ENCODE measurements at regions not wholly inside any gene's neighbourhood (a gene's known extent, or its start where the extent isn't known, plus 50 kb on each side); places are given as distances from the start of the nearest gene placed in this dataset.

DNA sequence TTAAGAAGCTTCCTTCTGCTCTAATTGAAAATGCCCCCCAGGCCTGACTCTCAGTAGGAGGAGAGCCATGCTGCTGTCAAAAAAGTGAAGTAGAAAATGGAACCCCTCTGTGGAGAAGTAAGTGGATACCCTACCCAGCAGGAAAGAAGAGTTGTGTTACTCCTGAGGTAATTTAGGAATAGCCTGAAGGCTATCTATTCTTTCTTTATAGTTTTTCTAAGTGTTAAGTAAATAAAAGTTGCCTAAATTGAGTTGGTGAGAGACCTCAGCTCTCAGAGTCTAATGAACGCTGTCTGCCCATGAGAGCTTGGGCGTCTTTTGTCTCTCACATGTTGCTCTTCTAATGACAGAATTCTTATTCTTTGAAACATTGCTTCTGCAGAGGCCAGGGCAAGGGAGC lies 116.2 kb downstream of the NSUN3 start:
- Mint-ChIP-seq H3K27me3 (peaks cover 3 to 19% (median 7%) of the 10 kb centered on the region in 5 donors), H3K4me3 (no peak overlapping the region), H3K27ac (no peak overlapping the region), H3K9me3 (no peaks in the 10 kb centered on the region), H3K36me3 (no peaks in the 10 kb centered on the region), H3K4me1 (peaks cover 0 to 6% (median 0%) of the 10 kb centered on the region in 4 donors)
- ATAC-seq (no peak), DNase-seq (no peak)
- POLR2A ChIA-PET = no interaction called here

DNA sequence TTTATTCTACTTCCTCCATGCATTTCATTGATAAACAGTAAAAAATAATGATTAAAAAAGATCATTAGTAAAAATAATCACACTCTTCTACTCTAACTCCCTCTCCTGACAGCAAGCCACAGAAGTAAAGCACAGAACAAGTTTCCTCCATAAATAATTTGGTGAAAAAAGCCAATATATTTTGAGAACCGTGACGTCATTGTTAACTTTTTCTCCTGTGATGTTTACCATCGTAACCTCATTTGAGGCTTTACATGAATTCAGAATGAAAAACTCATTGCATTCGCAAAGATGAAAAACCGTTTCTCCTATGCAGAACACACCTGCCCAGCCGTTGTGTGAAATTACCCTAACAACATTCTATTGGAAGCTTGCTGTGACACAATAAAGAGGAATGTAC lies 120.7 kb downstream of the NSUN3 start:
- no peaks in the 10 kb centered on the region for H3K9me3 Mint-ChIP-seq
- DNase-seq (no peak), ATAC-seq (no peak)
- POLR2A ChIA-PET = no interaction called here
- no peak overlapping the region for H3K27ac Mint-ChIP-seq
- H3K4me3 Mint-ChIP-seq = no peak overlapping the region
- H3K36me3 Mint-ChIP-seq = no peaks in the 10 kb centered on the region
- no peaks in the 10 kb centered on the region for H3K4me1 Mint-ChIP-seq
- peaks cover 0 to 19% (median 3%) of the 10 kb centered on the region in 5 donors for H3K27me3 Mint-ChIP-seq

DNA sequence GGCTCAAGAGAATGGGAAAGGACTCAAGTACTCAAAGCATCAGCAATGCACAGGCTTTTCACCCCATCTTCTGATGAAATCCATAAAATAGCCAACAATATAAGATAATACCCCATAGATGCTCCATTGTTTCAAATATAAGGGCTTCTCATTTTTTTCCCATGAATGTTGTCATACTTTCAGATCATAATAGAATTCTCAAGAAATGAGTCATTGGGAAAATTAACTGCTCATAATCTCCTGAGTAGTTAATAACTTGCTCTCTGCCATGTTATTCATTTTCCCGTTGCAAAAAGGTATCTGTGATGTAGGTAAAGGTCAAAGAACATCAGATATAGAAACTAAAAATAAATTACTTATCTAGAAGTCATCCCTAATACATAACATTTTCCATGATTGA lies 121.9 kb downstream of the NSUN3 start:
- H3K4me1 Mint-ChIP-seq = no peaks in the 10 kb centered on the region
- no peak overlapping the region for H3K4me3 Mint-ChIP-seq
- no peak for ATAC-seq
- H3K27me3 Mint-ChIP-seq = peaks cover 0 to 19% (median 3%) of the 10 kb centered on the region in 5 donors
- POLR2A ChIA-PET = no interaction called here
- H3K27ac Mint-ChIP-seq = no peak overlapping the region
- DNase-seq = no peak
- no peaks in the 10 kb centered on the region for H3K36me3 Mint-ChIP-seq
- H3K9me3 Mint-ChIP-seq = no peaks in the 10 kb centered on the region

DNA sequence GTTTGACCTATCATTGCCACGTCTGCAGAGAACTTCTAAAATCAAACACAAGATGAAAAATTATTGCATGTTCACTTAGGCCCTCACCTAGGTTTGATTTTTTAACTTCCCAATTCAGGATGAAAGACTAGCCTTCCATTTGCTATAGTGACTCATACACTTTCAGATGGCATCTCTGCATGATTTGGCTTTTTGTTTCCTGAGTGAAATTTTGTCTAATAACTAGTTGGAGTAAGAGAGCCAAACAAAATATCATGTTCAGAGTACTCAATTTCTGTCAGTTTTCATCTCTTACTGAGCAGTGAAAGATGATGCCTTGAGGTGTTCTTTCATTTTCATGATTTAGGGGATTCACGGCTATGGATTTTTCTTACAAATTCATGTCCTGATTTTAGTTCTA lies 122.9 kb downstream of the NSUN3 start:
- peaks cover 0 to 19% (median 3%) of the 10 kb centered on the region in 5 donors for H3K27me3 Mint-ChIP-seq
- no peak overlapping the region for H3K27ac Mint-ChIP-seq
- DNase-seq (no peak), ATAC-seq (no peak)
- no peaks in the 10 kb centered on the region for H3K9me3 Mint-ChIP-seq
- no peak overlapping the region for H3K4me3 Mint-ChIP-seq
- no peaks in the 10 kb centered on the region for H3K36me3 Mint-ChIP-seq
- H3K4me1 Mint-ChIP-seq = no peaks in the 10 kb centered on the region
- POLR2A ChIA-PET = no interaction called here

DNA sequence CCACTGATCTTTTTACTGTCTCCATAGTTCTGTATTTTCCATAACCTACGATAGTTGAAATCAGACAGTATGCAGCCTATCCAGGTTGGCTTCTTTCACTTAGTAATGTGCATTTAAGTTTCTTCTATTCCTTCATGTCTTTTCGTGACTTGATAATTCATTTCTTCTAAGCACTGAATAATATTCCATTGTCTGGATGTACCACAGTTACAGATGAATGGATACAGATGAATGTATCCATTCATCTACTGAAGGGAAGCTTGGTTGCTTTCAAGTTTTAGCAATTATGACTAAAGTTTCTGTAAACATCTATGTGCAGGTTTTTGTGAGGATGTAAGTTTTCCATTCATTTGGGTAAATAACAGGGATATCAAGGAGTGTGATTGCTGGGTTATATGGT lies 124.8 kb downstream of the NSUN3 start:
- Mint-ChIP-seq H3K4me3 (no peak overlapping the region), H3K4me1 (no peaks in the 10 kb centered on the region), H3K9me3 (no peaks in the 10 kb centered on the region), H3K36me3 (no peaks in the 10 kb centered on the region), H3K27ac (no peak overlapping the region), H3K27me3 (peaks cover 0 to 9% (median 2%) of the 10 kb centered on the region in 5 donors)
- DNase-seq (no peak), ATAC-seq (no peak)
- POLR2A ChIA-PET = no interaction called here

DNA sequence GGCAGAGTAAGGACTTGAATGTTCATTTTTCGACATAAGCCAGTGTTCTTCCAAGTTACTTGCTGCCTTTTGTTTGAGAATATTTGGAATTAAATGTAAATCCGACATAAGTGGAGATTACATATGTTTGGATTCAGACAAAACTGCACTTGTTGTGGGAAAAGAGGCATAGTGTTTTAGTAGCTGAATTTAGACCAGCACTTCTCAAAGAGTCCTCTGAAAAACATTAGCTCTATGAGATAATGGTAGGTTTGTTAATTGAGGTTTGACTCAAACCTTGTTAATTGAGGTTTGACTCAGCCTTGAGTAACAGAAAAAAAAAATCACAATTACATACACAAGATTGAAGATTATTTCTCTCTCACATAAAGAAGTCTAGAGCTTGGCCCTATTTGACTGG lies 132.5 kb downstream of the NSUN3 start:
- H3K9me3 Mint-ChIP-seq = peaks cover 0 to 23% (median 3%) of the 10 kb centered on the region in 9 donors
- no peak overlapping the region for H3K4me3 Mint-ChIP-seq
- H3K27ac Mint-ChIP-seq = no peak overlapping the region
- H3K4me1 Mint-ChIP-seq = no peaks in the 10 kb centered on the region
- H3K36me3 Mint-ChIP-seq = no peaks in the 10 kb centered on the region
- ATAC-seq (no peak), DNase-seq (no peak)
- POLR2A ChIA-PET = no interaction called here
- peaks cover 0 to 10% (median 1%) of the 10 kb centered on the region in 5 donors for H3K27me3 Mint-ChIP-seq

DNA sequence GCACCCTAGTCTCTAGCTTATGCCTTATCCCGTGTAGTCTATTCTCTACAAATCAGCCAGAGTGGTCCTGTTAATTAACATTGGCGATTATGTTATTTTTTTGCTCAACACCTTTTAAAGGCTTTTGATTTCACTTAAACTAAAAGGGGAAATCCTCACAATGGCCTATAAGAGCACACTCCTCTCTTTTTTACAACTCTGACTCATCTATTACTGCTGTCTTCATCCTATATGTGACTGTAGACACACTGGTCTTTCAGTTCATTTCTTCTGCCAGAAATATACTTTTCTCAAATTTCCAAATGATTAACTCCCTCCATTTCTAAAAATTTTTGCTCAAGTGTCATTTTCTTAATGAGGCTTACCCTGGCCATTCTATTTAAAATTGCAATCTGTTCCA lies 143.4 kb downstream of the NSUN3 start:
- no peak overlapping the region for H3K27ac Mint-ChIP-seq
- POLR2A ChIA-PET = no interaction called here
- H3K4me1 Mint-ChIP-seq = no peaks in the 10 kb centered on the region
- ATAC-seq (no peak), DNase-seq (no peak)
- no peak overlapping the region for H3K4me3 Mint-ChIP-seq
- peaks cover 2 to 25% (median 5%) of the 10 kb centered on the region in 5 donors for H3K27me3 Mint-ChIP-seq
- H3K9me3 Mint-ChIP-seq = peaks cover 0 to 2% (median 0%) of the 10 kb centered on the region in 9 donors
- no peaks in the 10 kb centered on the region for H3K36me3 Mint-ChIP-seq

DNA sequence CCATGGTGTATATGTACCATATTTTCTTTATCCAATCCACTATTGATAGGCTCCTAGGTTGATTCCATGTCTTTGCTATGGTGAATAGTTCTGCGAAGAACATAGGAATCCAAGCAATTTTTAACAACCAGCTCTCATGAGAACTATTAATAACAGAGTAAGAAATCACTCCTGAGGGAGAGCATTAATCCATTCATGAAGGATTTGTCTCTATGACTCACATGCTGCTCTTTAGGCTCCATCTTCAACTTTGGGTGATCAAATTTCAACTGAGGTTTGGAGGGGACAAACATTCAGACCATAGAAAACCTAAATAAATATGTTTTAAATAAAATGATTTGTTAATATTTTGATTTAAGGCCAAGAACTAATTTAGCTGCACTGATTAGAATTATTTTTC lies 147.4 kb downstream of the NSUN3 start:
- DNase-seq (no peak), ATAC-seq (no peak)
- POLR2A ChIA-PET = no interaction called here
- no peak overlapping the region for H3K4me3 Mint-ChIP-seq
- H3K4me1 Mint-ChIP-seq = no peaks in the 10 kb centered on the region
- H3K36me3 Mint-ChIP-seq = no peaks in the 10 kb centered on the region
- H3K27me3 Mint-ChIP-seq = peaks cover 0 to 12% (median 3%) of the 10 kb centered on the region in 5 donors
- no peak overlapping the region for H3K27ac Mint-ChIP-seq
- H3K9me3 Mint-ChIP-seq = peaks cover 0 to 4% (median 0%) of the 10 kb centered on the region in 9 donors

DNA sequence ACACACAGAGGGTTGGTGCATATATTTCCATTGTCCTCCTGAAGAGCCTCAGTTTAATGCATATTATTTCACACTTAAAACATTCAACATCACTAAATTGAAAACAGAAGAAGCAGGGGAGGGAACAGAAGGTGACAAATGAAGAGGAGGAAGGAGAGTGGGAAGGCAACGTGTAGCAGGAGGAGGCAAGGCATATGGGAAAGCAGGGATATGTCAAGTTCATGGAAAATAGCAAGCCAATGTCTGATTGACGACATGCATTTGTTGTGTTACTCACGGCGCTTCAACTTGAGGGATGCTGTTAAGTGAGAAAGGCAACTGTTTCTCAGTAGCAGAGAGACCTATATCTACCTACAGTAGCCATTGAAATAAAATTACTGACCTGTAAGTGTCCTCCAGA lies 154.5 kb downstream of the NSUN3 start:
- H3K27ac Mint-ChIP-seq = no peak overlapping the region
- ATAC-seq (no peak), DNase-seq (no peak)
- no peaks in the 10 kb centered on the region for H3K4me1 Mint-ChIP-seq
- peaks cover 0 to 13% (median 6%) of the 10 kb centered on the region in 9 donors for H3K9me3 Mint-ChIP-seq
- H3K4me3 Mint-ChIP-seq = no peak overlapping the region
- POLR2A ChIA-PET = no interaction called here
- H3K27me3 Mint-ChIP-seq = peaks cover 0 to 8% (median 0%) of the 10 kb centered on the region in 5 donors
- H3K36me3 Mint-ChIP-seq = peaks cover 0 to under 1% (median 0%) of the 10 kb centered on the region in 3 donors

DNA sequence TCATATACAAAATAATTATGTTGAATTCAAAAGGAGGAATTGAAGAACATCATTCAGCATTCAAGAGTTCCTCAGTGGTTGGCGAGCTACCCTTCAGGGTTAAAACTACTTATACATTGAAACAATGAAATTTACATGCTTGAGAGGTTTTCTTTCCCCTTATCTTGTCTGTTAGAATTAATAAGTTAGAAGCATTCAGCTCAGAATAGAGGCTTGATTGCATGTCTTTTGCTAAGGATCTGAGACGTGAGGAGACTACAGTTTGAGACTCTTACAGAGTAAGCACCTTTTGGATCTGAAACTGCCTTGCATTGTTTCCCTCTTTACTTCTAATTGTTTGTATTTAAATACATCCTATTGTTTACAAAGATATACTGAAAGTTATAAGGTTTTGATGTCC lies 157.6 kb downstream of the NSUN3 start:
- POLR2A ChIA-PET = no interaction called here
- Mint-ChIP-seq H3K27ac (no peak overlapping the region), H3K36me3 (peaks cover 0 to 4% (median 0%) of the 10 kb centered on the region in 3 donors), H3K4me1 (no peaks in the 10 kb centered on the region), H3K27me3 (peaks cover 0 to 3% (median 0%) of the 10 kb centered on the region in 5 donors), H3K9me3 (peaks cover 0 to 21% (median 10%) of the 10 kb centered on the region in 9 donors), H3K4me3 (no peak overlapping the region)
- ATAC-seq (no peak), DNase-seq (no peak)

DNA sequence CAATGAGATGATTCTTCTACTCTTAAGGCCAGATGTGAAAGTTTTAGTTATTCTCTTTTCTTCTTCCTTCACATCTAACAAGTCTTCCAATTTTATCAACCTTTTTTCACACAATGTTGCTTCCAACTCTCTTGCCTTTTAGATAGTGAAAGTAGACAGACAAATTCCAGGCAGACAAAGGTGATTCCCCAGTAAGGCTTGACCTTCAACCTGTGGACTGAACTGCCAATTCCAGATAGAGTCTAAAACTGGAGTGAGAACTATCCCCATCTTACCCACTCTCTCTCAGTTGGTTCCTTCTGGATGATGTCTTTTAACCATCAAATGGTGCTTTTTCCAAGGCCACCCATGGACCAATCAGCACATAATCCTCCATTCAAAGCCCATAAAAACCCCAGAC lies 159.0 kb downstream of the NSUN3 start:
- no peak overlapping the region for H3K27ac Mint-ChIP-seq
- H3K9me3 Mint-ChIP-seq = peaks cover 0 to 21% (median 10%) of the 10 kb centered on the region in 9 donors
- H3K27me3 Mint-ChIP-seq = peaks cover 0 to 15% (median 4%) of the 10 kb centered on the region in 5 donors
- no peak overlapping the region for H3K4me3 Mint-ChIP-seq
- H3K4me1 Mint-ChIP-seq = no peaks in the 10 kb centered on the region
- POLR2A ChIA-PET = no interaction called here
- no peak for ATAC-seq
- DNase-seq = no peak
- peaks cover 0 to 4% (median 0%) of the 10 kb centered on the region in 3 donors for H3K36me3 Mint-ChIP-seq

DNA sequence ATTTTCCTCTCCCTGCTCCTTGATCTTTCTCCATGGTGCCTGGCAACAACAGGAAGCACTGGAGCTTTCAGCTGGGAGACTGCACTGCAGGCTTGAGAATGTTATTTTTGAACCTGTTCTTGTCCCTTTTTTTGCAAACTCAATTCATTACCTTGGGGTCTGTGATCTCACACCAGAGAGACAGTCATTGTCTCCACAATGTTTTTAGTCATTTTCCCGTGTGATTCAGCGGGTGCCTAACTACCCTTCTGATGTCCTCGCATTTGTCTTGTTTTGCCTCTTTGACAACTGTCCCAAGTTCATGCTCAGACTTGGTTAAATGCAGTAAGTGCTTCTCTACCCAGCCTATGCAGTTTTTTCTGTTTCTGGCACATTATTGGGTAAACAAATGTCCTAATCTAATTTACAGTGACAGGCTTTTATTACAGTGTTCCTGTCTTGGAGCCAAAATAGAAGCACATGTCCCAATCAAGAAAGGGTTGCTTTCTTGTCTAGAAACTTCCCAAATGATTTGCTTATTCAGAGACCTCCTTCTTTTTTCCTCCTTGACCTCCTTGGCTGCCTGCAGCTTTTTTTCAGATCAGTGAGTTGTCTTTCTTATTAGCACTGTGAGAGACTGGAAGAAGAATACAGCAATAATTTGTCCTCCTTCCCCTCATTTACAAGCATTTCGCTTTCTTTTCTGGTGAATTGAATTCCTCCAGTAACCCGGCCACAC lies 162.4 kb downstream of the NSUN3 start:
- H3K36me3 Mint-ChIP-seq = peaks cover 0 to 4% (median 0%) of the 10 kb centered on the region in 3 donors
- ATAC-seq = no peak
- peaks cover 0 to 21% (median 10%) of the 10 kb centered on the region in 9 donors for H3K9me3 Mint-ChIP-seq
- no peak overlapping the region for H3K4me3 Mint-ChIP-seq
- H3K4me1 Mint-ChIP-seq = no peaks in the 10 kb centered on the region
- no peak for DNase-seq
- POLR2A ChIA-PET = no interaction called here
- H3K27me3 Mint-ChIP-seq = peaks cover 0 to 21% (median 5%) of the 10 kb centered on the region in 5 donors
- H3K27ac Mint-ChIP-seq = no peak overlapping the region

DNA sequence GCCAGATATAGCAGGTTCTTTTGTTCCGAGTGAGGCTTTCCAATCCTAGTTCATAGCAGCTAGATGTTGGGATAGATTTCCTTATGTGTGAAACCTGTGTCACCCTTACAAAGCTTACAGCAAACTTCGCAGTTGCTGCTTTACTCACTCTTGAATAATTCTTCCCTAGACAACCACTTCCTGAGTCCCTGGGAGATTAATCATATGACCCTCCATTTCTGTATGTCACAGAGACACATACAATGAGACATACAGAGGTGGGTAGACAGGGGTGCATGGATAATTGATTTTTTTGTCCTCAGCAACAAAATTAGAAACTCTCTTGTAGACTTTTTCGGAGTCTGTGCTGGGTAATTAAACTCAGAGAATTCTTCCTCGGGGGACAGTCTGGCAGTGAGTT lies 163.2 kb downstream of the NSUN3 start:
- ATAC-seq (no peak), DNase-seq (no peak)
- H3K27me3 Mint-ChIP-seq = peaks cover 0 to 21% (median 5%) of the 10 kb centered on the region in 5 donors
- peaks cover 0 to 4% (median 0%) of the 10 kb centered on the region in 3 donors for H3K36me3 Mint-ChIP-seq
- POLR2A ChIA-PET = no interaction called here
- no peak overlapping the region for H3K27ac Mint-ChIP-seq
- H3K9me3 Mint-ChIP-seq = peaks cover 0 to 21% (median 10%) of the 10 kb centered on the region in 9 donors
- H3K4me3 Mint-ChIP-seq = no peak overlapping the region
- no peaks in the 10 kb centered on the region for H3K4me1 Mint-ChIP-seq

DNA sequence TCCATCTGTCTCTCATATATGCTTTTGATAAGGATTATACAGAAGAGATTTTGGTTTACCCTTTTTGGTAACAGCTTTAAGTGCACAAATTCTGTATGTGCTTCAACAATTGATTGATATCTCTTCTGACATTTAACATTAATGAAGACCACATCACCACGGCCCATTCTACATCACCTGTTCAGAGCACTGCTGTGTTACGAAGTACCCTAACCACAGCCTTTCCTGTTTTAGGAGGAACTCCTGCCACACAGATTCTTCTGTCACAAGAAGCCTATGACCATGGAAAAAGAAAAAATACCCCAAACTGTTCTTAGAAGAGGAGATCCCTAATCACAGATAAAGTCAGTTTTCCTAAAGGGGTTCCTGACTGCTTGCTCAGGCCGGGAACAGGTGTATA lies 170.1 kb downstream of the NSUN3 start:
- no peaks in the 10 kb centered on the region for H3K36me3 Mint-ChIP-seq
- peaks cover 0 to 7% (median 0%) of the 10 kb centered on the region in 5 donors for H3K27me3 Mint-ChIP-seq
- H3K9me3 Mint-ChIP-seq = peaks cover 0 to 9% (median 4%) of the 10 kb centered on the region in 9 donors
- no peak overlapping the region for H3K4me3 Mint-ChIP-seq
- no peak overlapping the region for H3K27ac Mint-ChIP-seq
- POLR2A ChIA-PET = no interaction called here
- no peaks in the 10 kb centered on the region for H3K4me1 Mint-ChIP-seq
- DNase-seq (no peak), ATAC-seq (no peak)
